ENCODE measurements at regions not wholly inside any gene's neighbourhood (a gene's known extent, or its start where the extent isn't known, plus 50 kb on each side); places are given as distances from the start of the nearest gene placed in this dataset.

- no peak for DNase-seq (ENCODE audit: low read depth)
Observed at GRCh38 chr5:62985749-62986148, 407.1 kb downstream of the LRRC70 start.

DNA sequence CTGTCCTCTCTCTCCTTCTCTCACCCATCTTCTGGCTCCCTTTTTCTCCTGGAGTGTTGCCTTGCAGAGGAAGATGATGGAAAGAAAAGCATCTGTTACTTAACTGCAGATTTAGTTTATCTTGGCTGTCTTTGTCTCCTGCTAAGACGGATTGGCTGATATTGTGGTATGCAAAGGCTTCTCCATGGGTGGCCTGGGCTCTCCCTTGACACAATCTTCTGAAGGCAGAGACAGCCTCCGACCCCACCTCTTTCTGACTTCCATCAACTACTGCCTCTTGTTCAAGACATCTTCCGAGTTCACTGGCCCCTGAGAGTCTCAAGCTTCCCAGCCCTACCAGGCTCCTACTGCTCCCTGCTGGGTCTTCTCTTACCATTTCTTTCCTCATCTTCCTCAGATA, 403.7 kb downstream of the LRRC70 start:
- DNase-seq (ENCODE audit: low read depth) = no peak

DNA sequence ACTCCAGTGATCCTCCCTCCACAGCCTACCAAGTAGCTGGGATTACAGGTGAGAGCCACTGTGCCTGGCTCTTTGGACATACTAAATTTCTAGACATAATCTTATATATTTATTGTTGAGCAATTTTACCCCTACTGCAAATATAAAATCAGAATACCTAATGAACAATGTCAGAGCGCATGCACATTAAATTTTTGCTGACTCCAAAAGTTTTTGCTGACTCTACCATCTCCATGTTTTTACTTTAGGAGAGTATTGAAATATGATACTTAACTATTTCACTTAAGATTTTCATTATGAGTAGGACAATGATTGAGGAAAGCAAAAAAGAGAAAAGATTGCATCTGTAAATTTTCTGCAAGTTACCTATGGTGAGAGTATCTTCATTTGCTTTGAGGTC, 402.3 kb downstream of the LRRC70 start:
- DNase-seq (ENCODE audit: low read depth) = no peak

DNA sequence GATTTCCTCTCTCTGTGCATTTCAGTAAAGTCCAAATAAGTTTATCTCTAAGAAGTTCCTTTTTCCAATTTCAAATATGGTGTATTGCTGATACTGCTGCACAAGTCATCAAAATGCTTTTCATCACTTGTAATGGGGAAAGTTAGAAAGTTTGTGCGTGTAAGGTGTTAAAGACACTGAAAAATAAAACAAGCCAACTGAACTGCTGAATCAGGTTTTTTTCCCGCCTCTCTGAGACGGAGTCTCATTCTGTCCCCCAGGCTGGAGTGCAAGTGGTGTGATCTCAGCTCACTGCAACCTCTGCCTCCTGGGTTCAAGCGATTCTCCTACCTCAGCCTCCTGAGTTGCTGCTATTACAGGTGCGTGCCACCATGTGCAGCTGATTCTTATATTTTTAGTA, 400.9 kb downstream of the LRRC70 start:
- DNase-seq (ENCODE audit: low read depth) = no peak

- DNase-seq (ENCODE audit: low read depth) = no peak
Observed at GRCh38 chr5:62977661-62978060, 399.0 kb downstream of the LRRC70 start.

DNA sequence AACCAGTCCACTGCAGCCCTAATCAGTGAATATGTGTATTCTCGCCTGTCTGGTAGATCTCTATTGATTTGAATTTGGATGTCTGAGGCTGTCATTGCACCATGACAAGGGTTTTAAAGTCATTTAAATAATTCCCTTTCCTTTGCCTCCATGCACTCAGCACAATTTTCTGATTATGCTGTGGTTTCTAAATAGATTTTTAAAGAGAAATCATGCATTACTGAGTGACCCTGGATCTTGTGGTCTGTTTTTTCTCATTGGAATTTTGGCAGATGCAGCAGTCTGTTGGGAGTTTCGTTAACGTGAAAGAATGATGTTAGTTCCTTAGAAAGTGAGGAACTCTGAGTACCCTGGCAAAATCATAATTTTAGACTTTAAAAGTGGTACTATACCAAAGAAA, 396.0 kb downstream of the LRRC70 start:
- no peak for DNase-seq (ENCODE audit: low read depth)

DNA sequence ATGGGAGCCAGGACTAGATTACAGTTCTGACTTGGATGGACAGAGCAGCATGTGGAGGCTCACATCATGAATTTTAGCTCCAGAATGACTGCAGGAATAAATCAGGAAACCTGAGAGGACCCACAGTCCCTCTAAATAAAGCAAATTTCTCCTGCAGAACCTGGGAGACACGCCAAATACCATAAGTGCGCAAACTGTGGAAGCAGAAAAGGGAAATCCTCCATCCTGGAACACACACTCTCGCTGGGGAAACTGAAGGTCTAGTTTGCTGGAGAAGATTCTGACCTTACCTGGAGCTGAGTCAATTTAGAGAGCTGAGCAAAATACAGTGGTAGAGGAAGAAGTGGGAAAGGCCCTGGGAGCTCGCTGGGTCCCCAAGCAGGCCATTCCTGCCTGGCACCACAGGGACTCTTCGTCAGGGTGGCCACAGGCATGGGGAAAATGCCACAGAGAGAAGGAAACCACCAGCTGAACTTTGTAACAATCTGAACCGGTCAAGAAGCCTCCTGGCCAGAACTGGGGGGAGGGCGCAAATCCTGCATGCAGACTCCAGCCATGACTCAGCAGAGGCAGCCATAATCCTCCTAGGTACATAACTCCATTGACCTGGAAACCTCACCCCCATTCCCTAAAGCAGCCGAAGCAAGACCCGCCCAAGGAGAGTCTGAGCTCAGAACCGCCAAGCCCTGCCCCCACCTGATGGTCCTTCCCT, 390.9 kb downstream of the LRRC70 start:
- no peak for DNase-seq (ENCODE audit: low read depth)

DNA sequence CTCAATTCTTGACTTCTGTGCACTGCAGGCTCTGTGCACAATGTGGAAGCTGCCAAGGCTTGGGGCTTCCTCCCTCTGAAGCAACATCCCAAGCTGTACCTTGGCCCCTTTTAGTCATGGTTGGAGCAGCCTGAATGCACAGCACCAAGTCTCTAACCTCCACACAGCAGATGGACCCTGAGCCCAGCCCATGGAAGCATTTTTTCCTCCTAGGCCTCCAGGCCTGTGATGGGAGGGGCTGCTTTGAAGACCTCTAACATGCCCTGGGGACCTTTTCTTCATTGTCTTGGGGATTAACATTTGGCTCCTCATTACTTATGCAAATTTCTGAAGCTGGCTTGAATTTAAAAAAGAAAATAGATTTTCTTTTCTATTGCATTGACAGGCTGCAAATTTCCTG, 385.8 kb downstream of the LRRC70 start:
- DNase-seq (ENCODE audit: low read depth) = no peak

- DNase-seq (ENCODE audit: low read depth) = no peak
Observed at GRCh38 chr5:62960781-62961180, 382.2 kb downstream of the LRRC70 start.

DNA sequence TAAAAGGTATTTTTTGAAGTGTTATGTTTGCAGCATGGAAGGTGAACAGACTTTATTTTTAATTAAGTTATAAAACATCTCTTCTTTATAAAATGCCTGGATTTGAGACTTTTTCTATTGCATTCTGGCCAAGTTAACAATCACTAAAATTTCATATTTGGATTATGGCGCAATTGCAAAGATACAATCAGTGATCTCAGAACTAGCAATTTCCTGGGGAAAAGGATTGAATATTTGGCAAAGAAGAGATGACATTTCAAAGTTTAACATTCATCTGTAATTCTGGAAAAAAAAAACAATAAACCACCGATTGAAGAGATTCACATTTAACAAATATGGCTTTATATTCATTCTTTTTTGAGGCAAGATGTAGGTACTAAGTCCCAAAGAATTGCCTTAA, 378.0 kb downstream of the LRRC70 start:
- DNase-seq (ENCODE audit: low read depth) = no peak

GRCh38 chr5:62954578-62954977, 376.0 kb downstream of the LRRC70 start:
- no peak for DNase-seq (ENCODE audit: low read depth)

DNA sequence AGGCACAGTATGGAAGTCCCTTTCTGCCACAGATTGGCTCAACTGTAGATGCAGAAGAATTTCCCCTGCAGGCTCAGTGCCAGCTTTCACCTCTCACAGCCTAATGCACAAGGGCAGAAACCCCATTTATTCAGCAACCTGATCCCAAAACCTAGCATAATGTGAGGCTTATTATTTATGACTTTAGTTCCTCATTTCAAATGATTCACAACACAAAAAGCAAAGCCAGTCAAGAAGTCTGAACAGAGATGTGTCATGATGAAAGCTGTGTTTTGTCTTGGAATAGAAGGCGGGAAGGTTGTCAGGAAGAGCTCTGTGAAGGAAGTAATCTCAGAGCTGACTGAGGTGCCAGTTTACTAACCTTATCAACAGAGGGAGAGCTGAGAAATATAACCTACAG, 369.7 kb downstream of the LRRC70 start:
- no peak for DNase-seq (ENCODE audit: low read depth)

DNA sequence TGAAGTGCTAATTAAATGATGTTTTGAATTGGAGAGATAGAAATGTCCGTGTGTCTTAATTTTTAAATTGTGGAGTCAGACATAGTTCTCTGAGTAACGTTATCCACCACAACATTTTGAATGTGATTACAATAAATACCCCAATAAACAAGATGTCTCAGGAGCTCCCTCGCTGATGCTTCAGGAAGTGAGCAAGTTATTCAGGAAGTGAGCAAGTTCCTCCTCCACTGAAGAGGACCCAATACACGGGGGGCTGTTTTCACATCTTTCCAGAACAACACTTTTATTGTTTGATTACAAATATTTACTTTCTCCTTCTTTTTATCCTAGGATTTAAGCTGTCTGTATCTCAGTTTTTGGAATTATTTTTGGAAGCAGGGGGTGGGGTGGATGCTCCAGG, 363.8 kb downstream of the LRRC70 start:
- no peak for DNase-seq (ENCODE audit: low read depth)

DNA sequence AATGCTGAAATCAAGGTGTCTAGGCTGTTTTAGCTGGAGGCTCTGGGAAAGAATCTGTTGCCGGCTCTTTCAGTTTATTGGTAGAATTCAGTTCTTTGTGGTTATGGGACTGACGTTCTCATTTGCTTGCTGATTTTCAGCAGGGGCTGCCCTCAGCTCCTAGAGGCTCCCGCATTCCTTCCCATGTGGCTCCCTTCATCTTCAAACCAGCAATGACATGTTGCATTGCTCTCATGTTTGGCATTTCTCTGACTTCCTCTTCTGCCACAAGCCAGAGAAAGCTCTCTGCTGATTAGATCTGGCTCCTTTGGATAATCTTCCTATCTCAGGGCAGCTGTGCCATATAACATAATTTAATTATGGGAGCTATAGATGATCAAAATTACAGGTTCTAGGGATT, 360.3 kb downstream of the LRRC70 start:
- no peak for DNase-seq (ENCODE audit: low read depth)

- peak; percentile 32 for DNase-seq (ENCODE audit: low read depth)
Observed at GRCh38 chr5:62937661-62938558, 359.3 kb downstream of the LRRC70 start.

GRCh38 chr5:62935660-62936059, 357.0 kb downstream of the LRRC70 start:
- DNase-seq (ENCODE audit: low read depth) = no peak

GRCh38 chr5:62934319-62934718, 355.7 kb downstream of the LRRC70 start:
- DNase-seq (ENCODE audit: low read depth) = no peak

DNA sequence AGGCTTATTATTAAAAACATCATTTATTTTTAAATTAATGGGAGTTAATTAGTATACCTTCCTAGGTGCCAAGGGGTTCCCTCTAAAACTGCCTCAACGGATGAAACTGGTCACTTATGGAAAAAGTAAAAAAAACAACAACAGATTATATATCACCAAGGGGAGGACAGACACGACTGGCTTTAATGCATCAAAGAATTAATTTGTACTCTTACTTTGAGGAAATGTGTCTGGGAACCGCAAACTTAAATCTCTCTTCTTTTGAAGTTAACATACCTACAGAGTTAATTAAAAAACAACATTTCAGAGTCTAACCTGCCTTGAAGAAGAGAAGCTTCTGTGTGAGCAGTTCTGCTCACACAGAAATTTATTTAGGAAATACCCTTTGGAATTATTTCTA, 354.6 kb downstream of the LRRC70 start:
- no peak for DNase-seq (ENCODE audit: low read depth)

- DNase-seq (ENCODE audit: low read depth) = peak; percentile 4
Observed at GRCh38 chr5:62931153-62931950, 352.7 kb downstream of the LRRC70 start.

- no peak for DNase-seq (ENCODE audit: low read depth)
Observed at GRCh38 chr5:62922191-62922590, 343.6 kb downstream of the LRRC70 start.

DNA sequence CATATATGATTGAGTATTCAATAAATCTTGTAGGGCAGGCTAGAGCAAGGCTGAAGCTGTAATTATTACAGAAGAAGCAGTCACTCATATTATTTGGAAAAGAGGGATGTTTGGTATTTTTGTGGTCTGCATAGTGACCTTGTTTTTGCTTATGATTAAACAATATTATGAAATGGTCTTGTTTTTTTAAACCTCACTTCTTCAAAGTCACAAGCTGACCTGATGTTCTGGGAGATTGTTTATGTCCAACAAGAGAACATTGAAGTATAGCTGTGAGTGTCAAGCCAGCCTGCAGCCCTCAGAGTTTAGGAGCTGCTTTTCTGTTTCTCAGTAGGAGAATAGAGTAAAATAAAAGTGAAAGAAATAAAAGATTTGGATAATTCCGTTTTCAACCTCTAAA, 342.2 kb downstream of the LRRC70 start:
- DNase-seq (ENCODE audit: low read depth) = no peak

- no peak for DNase-seq (ENCODE audit: low read depth)
Observed at GRCh38 chr5:62909326-62909725, 330.7 kb downstream of the LRRC70 start.
